ENCODE measurements at regions not wholly inside any gene's neighbourhood (a gene's known extent, or its start where the extent isn't known, plus 50 kb on each side); places are given as distances from the start of the nearest gene placed in this dataset.

GRCh38 chr11:91404344-91404743 lies 820.3 kb upstream of the FAT3 start:
- DNase-seq: no peak

- DNase-seq: no peak
Observed at GRCh38 chr11:91397134-91397468, 827.5 kb upstream of the FAT3 start.

GRCh38 chr11:91396236-91397133 lies 828.1 kb upstream of the FAT3 start:
- DNase-seq: no peak

GRCh38 chr11:91394727-91395414 lies 829.7 kb upstream of the FAT3 start:
- DNase-seq: no peak

GRCh38 chr11:91394073-91394726 lies 830.4 kb upstream of the FAT3 start:
- no peak for DNase-seq

- no peak for DNase-seq
Observed at GRCh38 chr11:91382946-91383345, 841.7 kb upstream of the FAT3 start.

GRCh38 chr11:91374794-91375193 lies 849.8 kb upstream of the FAT3 start:
- no peak for DNase-seq

GRCh38 chr11:91373497-91373896 lies 851.1 kb upstream of the FAT3 start:
- DNase-seq: no peak

GRCh38 chr11:91366816-91367215 lies 857.8 kb upstream of the FAT3 start:
- no peak for DNase-seq

- DNase-seq: no peak
Observed at GRCh38 chr11:91365986-91366585, 858.5 kb upstream of the FAT3 start.

GRCh38 chr11:91350931-91351330 lies 873.7 kb upstream of the FAT3 start:
- DNase-seq: no peak

- no peak for DNase-seq
Observed at GRCh38 chr11:91326751-91327150, 897.9 kb upstream of the FAT3 start.

- no peak for DNase-seq
Observed at GRCh38 chr11:91326280-91326679, 898.3 kb upstream of the FAT3 start.

GRCh38 chr11:91314521-91314920 lies 910.1 kb upstream of the FAT3 start:
- DNase-seq: no peak

GRCh38 chr11:91312541-91312940 lies 912.1 kb upstream of the FAT3 start:
- DNase-seq: peak; percentile 2

- no peak for DNase-seq
Observed at GRCh38 chr11:91310085-91310484, 914.5 kb upstream of the FAT3 start.

GRCh38 chr11:91308069-91308468 lies 916.5 kb upstream of the FAT3 start:
- no peak for DNase-seq

GRCh38 chr11:91305402-91305801 lies 919.2 kb upstream of the FAT3 start:
- no peak for DNase-seq

- DNase-seq: no peak
Observed at GRCh38 chr11:91303749-91304148, 920.9 kb upstream of the FAT3 start.

GRCh38 chr11:91299980-91300379 lies 924.6 kb upstream of the FAT3 start:
- no peak for DNase-seq

- DNase-seq: no peak
Observed at GRCh38 chr11:91296629-91297028, 928.0 kb upstream of the FAT3 start.

GRCh38 chr11:91295591-91295990 lies 929.0 kb upstream of the FAT3 start:
- no peak for DNase-seq

- DNase-seq: no peak
Observed at GRCh38 chr11:91293119-91293518, 931.5 kb upstream of the FAT3 start.

GRCh38 chr11:91272089-91272488 lies 952.5 kb upstream of the FAT3 start:
- DNase-seq: no peak

Data from NCI-H1694 (cell line).